ENCODE measurements at regions not wholly inside any gene's neighbourhood (a gene's known extent, or its start where the extent isn't known, plus 50 kb on each side); places are given as distances from the start of the nearest gene placed in this dataset.
"Not testable (repeated sequence)": the region's sequence is repeated elsewhere in the genome, so short reads cannot be mapped to it uniquely, and the experiment has no call there.

DNA sequence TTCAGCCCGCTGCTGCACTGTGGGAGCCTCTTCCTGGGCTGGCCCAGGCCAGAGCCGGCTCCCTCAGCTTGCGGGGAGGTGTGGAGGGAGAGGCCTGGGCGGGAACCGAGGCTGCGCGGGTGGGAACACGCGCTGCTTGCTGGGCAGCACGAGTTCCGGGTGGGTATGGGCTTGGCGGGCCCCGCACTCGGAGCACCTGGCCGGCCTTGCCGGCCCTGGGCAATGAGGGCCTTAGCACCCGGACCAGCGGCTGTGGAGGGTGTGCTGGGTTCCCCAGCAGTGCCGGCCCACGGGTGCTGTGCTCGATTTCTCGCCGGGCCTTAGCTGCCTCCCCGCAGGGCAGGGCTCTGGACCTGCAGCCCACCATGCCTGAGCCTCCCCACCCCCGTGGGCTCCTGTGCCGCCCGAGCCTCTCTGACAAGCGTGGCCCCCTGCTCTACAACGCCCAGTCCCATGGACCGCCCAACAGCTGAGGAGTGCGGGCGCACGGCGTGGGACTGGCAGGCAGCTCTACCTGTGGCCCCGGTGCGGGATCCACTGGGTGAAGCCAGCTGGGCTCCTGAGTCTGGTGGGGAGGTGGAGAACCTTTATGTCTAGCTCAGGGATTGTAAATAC is 1366.4 kb upstream of the NUDT12 start:
- DNase-seq, result no peak

DNA sequence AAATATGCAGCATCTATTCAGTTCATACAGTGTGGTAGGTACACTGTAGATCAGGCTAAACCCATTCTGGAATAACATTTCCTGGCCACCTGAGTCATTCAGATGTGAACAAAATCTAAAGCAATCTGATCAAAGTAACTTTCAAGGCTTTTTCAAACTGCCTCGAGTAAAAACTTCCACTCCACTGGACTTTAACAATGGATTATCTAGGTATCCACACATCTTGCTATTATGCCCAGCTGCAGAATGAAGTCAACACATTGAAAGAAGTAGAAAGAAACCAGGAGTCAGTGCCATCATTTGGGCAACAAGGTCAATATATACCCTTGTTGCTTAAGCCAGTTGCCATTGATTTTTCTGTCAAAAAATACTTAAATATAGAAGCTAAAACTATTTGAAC is 1352.6 kb upstream of the NUDT12 start:
- DNase-seq, result no peak

- no peak for DNase-seq
Measured at GRCh38 chr5:104914536-104915070, 1352.0 kb upstream of the NUDT12 start.

DNA sequence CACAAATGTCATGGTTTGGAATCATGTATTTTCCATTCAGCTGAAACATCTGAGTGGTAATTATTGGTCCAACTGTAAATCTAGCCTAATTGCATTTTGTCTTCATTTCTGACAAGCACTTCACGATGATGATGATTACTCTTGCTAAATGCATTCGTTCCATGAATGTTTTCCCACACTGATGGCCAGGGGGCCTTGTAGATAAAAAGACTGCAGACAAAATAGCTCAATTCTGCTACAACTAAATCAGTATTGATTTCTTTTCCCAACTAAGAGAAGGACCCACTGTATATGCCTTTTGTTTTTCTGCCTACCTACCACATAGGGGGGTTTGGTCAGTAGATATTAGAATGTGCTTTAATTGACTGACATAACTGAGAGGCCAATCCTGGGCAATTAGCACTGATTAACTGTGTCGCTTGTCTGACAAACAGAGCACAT is 1351.3 kb upstream of the NUDT12 start:
- DNase-seq, result no peak

DNA sequence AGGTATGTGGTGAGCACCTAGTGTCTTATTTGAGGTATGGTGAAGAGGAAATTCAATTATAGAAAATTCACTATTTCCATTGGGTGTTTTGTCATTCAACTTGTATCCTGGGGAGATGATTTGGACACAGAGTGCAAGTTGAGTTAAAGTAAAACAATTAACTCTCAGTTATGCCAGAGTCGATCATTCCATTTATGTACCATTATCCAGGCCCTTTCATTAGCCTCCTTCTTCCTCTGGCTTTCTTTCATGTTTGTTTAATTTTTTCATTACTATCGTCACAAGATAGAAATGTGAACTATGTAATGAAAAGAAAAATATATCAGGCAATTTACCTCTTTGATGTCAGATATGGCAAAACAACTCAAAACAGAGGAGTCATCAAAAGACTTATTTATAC is 1347.2 kb upstream of the NUDT12 start:
- DNase-seq, result no peak

DNA sequence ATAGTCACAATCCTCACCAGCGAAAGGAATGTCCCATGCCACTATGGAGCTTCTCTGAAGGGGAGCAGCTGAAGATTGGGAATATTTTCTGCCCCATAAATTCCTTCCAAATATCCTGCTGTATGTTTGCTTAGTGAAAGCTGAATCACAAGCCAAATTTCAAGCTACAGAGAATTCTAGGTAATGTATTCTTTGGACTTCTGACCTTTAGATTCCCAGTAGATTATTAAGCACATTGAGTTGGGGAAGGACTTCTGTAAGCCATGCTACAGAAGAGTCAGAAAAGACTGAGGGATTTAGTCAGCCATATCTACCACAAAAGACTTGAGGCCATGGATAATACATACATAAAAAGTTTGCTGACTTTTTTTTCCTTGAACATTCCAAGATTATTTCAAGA is 1342.0 kb upstream of the NUDT12 start:
- DNase-seq, result no peak

GRCh38 chr5:104903941-104904340 is 1341.4 kb upstream of the NUDT12 start:
- DNase-seq, result no peak

DNA sequence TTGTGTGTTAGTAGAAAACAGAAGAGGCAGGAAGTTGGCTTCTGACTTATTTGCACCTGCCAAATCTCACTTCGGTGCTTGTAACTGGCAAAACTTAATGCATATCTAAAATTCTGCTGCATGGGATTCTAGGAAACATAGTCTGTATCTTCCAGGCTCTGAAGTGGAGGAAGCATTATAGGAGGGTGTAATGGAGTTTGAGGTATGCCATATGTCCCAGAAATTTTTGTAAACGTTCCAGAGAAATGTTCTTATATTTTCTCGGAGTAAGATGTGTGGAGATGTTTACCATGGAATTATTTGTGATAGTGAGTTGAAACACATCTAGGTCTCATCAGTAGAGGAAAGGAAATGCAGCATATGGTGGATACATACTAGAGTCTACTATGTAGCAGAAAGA is 1329.0 kb upstream of the NUDT12 start:
- no peak for DNase-seq

DNA sequence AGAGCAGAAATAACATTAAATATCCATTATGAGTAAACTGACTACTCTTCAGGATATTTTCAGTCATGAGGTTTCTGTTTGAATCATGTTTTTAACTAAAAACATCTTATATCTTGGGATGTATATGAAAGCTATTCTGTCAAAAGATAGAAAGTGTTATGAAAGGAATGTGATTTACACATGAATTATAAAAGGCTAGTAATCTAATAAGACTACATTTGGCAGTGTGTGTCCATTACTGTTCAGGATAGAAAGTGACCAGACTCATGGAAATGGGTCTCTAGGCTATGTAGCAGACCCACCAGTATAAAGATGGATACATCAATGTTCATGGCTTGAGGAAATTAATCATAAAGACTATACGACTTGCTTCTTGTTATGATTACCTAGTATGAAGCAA is 1328.2 kb upstream of the NUDT12 start:
- no peak for DNase-seq

DNA sequence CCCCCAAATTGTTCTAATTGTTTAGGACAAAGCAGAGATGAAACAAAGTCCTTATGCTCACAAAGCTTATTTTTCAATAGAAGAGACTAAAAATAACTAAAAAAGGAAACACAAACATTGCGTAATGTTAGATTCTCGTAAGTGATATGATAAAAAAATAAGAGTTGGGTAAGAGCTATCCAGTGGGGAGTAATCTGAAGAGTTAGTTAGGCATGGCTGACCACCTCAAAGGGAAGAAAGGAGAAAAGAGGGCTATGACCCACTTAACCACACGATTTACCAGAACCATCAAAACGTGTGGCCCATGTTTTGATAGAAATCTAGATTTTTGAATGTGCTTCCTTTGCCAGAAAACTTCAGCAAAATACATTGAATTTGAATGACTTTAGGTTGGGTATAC is 1296.8 kb upstream of the NUDT12 start:
- no peak for DNase-seq

GRCh38 chr5:104852099-104852498 is 1289.5 kb upstream of the NUDT12 start:
- DNase-seq, result not testable (repeated sequence)

- DNase-seq, result no peak
Measured at GRCh38 chr5:104845541-104845940, 1283.0 kb upstream of the NUDT12 start.

DNA sequence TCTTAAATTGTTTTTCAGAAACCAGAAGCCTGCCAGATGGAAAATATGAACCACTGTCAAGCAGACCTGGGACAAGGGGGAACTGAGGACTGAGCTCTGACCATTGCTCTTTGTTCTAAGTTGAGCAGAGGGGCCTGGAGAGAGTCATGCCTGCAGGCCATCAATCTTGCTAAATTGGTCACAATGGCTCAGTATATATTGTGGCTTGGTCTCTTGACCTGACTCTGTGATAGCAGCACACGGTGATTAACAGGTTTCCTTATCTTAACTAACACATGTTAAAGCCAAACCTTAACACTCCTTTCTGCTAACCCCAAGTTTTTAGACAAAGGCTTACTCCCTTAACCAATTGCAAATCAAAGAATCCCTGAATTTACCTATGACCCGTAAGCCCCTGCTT is 1281.2 kb upstream of the NUDT12 start:
- DNase-seq, result no peak

GRCh38 chr5:104840284-104840683 is 1277.7 kb upstream of the NUDT12 start:
- no peak for DNase-seq

DNA sequence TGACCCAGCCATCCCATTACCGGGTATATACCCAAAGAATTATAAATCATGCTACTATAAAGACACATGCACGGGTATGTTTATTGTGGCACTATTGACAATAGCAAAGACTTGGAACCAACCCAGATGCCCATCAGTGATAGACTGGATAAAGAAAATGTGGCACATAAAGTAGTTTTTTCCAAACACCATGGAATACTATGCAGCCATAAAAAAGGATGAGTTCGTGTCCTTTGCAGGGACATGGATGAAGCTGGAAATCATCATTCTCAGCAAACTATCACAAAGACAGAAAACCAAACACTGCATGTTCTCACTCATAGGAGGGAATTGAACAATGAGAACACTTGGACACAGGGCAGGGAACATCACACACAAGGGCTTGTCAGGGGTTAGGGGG is 1268.9 kb upstream of the NUDT12 start:
- DNase-seq, result not testable (repeated sequence)

- DNase-seq, result no peak
Measured at GRCh38 chr5:104821606-104822005, 1259.0 kb upstream of the NUDT12 start.

- DNase-seq, result no peak
Measured at GRCh38 chr5:104817127-104817526, 1254.5 kb upstream of the NUDT12 start.

DNA sequence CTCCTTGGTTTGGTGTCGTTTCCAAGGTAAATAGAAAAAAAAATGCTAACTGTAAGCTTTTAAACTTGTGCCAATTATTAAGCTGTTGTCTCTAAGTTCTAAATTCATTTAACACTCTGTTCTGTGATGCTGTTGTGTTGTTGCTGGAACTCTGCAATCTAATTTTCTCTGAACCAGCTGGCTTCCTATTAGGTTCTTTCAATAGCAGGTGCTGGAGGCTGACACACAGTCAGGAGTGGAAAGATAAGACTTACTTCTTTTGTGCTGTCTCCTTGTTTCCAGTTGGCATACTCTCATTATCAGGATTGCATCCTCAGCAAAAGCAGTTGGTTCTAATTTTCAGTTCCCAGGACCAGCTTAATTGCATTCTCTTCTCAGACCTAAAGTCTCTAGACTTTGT is 1252.6 kb upstream of the NUDT12 start:
- no peak for DNase-seq

DNA sequence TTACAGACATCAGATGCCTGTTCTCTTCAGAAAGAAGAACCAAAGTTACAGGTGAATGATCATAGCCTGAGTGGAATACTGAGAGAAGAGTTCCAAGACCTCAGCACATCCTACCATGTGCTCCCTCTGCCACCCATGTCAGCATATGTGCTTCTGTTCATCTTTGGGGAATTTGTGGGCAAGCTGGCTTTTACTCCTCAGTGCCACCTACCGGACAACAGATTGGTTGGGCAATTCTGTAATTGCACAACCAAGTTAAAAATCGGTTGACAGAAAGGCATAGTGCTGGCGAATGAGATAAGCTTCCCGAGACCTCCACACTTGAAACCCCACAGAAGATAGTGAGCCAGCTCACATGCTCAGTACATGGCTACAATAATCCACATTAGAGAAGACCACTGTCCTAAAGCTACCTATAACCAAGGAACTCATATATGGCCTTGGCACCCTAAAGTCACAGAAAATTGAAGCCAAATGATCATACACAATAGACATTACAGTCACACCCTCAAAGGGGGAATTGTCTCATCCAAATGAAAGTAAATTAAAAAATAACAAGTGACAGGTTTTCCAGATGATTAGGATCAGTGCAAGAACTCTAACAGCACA is 1238.0 kb upstream of the NUDT12 start:
- DNase-seq, result no peak

- no peak for DNase-seq
Measured at GRCh38 chr5:104793755-104794080, 1231.1 kb upstream of the NUDT12 start.

DNA sequence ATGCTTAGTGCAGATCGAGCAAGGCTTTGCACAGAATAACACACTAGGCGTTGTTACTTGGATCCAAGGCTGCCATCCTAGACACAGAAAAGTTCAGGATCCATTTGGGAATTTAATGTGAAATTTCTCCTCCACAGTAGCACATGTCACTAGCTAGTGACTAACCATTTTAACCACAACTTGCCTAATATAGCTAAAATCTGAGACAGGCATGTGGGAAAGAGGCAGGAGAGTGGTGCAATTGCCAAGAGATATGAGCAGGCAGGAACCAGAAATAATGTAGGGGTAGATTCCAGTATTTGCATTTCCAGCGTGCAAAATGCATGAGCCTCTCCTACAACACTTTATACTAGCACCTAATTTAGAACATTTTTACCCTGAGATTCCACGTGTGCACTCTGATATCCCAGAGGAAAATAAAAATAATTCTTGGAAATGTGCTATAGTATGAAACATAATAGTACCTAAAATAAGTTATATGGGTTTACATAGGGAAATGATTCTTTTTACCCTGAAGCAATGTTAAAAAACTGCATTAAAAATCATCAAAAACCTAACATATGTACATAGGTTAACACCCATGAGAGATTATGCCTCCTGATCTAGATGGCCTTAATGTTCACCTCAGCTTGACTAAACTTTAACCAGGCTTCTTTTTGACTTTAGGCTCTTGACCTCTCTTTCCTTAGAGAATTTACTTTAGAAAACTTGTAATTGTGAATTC is 1230.6 kb upstream of the NUDT12 start:
- DNase-seq, result no peak

DNA sequence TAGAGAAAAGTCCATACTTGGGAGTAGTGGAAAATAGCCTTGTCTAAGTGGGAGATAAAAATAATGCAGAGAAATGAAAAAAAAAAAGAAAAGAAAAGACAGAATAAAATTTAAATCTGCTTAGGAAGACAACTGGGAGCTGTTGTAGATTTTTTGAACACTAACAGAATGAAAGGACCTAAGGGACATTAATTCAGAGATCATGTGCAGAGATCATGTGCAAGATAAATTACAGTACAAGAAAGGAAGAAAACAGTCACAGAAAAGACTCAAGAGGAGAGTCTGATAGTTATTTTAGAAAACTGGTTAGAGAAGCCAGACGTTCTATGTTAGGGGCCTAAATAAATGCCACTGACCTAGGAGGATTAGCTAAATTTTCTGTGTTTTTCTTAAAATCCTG is 1226.8 kb upstream of the NUDT12 start:
- DNase-seq, result no peak

DNA sequence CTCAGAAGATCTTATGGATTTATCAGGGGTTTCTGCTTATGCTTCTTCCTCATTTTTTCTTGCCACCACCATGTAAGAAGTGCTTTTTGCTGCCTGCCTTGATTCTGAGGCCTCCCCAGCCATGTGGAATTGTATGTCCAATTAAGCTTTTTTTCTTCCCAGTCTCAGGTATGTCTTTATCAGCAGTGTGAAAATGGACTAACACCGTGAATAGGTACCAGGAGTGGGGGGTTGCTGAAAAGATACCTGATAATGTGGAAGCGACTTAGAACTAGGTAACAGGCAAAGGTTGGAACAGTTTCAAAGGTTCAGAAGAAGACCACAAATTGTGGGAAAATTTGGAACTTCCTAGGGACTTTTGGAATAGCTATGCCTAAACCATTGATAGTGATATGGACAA is 1222.5 kb upstream of the NUDT12 start:
- no peak for DNase-seq

DNA sequence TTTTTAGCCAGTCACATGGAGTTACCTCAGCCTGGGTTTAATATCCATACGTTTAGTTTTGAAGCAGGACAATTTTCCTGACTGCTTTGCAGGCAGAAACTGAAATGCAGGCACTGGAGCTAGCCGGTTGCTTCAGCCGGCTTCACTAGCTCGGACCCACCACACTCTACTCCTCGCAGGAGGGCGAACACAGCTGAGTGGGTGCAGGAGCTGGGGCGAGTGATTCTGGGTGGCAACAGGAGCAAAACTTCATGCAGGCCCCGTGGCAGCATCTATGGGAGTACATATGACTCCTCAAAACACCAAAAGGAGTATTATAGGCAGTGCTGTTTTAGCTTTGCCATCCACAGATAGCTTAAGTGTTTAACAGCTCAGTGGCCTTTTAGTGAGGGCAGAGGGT is 1211.8 kb upstream of the NUDT12 start:
- DNase-seq, result no peak

Measured in hippocampal formation (tissue), 2 donors.